ENCODE measurements at regions not wholly inside any gene's neighbourhood (a gene's known extent, or its start where the extent isn't known, plus 50 kb on each side); places are given as distances from the start of the nearest gene placed in this dataset.
A peak's percentile ranks its signal among the peaks of the same experiment; 100 is the strongest.

DNA sequence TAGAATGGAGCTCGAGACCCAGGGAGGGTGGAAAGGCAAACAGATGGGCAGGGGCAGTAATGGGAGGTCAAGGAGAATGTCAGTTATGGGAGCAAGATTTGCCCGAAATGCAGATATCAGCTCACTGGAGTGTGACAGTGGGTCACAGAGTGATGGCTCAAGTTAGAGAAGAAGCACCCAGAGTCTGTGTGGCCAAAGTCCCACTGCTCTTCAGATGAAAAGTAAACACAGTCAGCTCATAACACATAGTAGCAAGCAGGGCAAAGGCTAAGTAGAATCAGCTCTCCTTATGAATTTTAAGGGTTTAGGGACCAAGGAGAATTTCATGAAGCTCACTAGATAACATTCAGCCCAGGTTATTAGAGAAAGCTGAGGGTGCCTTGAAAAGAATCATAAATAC lies 264.9 kb upstream of the MON1B start:
- no peaks in the 10 kb centered on the region for H3K9me3 ChIP-seq (ENCODE audit: control insufficient read depth in 2 of 2, low read length in 2 of 2)
- Mint-ChIP-seq H3K27ac (no peak overlapping the region), H3K4me1 (no peaks in the 10 kb centered on the region), H3K27me3 (no peaks in the 10 kb centered on the region), H3K36me3 (no peaks in the 10 kb centered on the region), H3K9me3 (peaks cover 0 to 9% (median 5%) of the 10 kb centered on the region in 7 donors), H3K4me3 (no peak overlapping the region)
- H3K27ac ChIP-seq (ENCODE audit: insufficient read depth, low read length, poor library complexity, severe bottlenecking), result no peak overlapping the region
- no peaks in the 10 kb centered on the region for H3K36me3 ChIP-seq (ENCODE audit: control insufficient read depth, insufficient read depth, low read length)
- ATAC-seq (ENCODE audit: low read depth in 2 of 2) (no peak), DNase-seq (no peak)
- no peaks in the 10 kb centered on the region for H3K4me1 ChIP-seq (ENCODE audit: control insufficient read depth, insufficient read depth, low read length, poor library complexity, severe bottlenecking)
- no peak overlapping the region for H3K4me3 ChIP-seq (ENCODE audit: low read depth, low read length)
- no peaks in the 10 kb centered on the region for H3K27me3 ChIP-seq (ENCODE audit: control insufficient read depth, insufficient read depth, low read length)

DNA sequence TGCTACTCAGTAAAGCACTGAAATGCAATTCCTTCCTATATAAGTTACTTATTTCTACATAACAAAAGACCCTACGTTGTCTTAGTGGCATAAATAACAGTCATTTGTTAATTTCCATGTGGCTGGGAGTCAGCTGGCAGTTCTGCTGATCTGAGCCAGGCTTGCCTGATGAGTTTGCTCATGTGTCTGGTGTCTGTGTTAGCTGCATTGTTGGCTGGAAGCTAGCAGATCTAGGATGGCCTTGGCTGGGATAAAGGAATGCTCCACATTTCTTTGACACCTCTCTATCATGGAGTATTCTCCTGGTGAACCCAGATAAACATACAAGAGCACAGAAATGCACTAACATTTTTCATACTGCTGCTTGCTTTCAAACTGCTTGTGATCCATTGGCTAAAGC lies 264.4 kb upstream of the MON1B start:
- ATAC-seq (ENCODE audit: low read depth in 2 of 2), result no peak

DNA sequence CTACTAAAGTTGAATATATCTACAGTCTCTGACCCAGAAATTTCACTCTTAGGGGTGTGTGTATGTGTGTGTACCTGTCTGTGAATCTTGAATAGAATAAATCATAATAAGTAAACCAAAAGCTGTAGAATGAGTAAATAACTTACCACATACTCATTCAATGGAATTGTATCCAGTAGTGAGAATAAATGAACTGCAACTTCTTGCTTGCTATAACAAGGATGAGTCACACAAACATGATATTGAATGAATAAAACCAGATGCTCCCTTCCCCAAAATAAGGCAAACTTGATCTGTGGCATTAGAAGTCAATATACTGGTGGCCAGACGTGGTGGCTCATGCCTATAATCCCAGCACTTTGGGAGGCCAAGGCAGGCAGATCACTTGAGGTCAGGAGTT lies 259.8 kb upstream of the MON1B start:
- no peaks in the 10 kb centered on the region for H3K27me3 Mint-ChIP-seq
- no peaks in the 10 kb centered on the region for H3K27me3 ChIP-seq (ENCODE audit: control insufficient read depth, insufficient read depth, low read length)

More for the DNA sequence above, 264.4 kb upstream of the MON1B start:
- Mint-ChIP-seq H3K27ac (no peak overlapping the region), H3K4me1 (no peaks in the 10 kb centered on the region), H3K27me3 (no peaks in the 10 kb centered on the region), H3K4me3 (no peak overlapping the region), H3K9me3 (peaks cover 0 to 9% (median 5%) of the 10 kb centered on the region in 7 donors), H3K36me3 (no peaks in the 10 kb centered on the region)
- Histone ChIP-seq H3K27ac (ENCODE audit: insufficient read depth, low read length, poor library complexity, severe bottlenecking) (no peak overlapping the region), H3K36me3 (ENCODE audit: control insufficient read depth, insufficient read depth, low read length) (no peaks in the 10 kb centered on the region), H3K4me3 (ENCODE audit: low read depth, low read length) (no peak overlapping the region), H3K4me1 (ENCODE audit: control insufficient read depth, insufficient read depth, low read length, poor library complexity, severe bottlenecking) (no peaks in the 10 kb centered on the region), H3K27me3 (ENCODE audit: control insufficient read depth, insufficient read depth, low read length) (no peaks in the 10 kb centered on the region), H3K9me3 (ENCODE audit: control insufficient read depth in 2 of 2, low read length in 2 of 2) (no peaks in the 10 kb centered on the region)
- DNase-seq, result no peak

DNA sequence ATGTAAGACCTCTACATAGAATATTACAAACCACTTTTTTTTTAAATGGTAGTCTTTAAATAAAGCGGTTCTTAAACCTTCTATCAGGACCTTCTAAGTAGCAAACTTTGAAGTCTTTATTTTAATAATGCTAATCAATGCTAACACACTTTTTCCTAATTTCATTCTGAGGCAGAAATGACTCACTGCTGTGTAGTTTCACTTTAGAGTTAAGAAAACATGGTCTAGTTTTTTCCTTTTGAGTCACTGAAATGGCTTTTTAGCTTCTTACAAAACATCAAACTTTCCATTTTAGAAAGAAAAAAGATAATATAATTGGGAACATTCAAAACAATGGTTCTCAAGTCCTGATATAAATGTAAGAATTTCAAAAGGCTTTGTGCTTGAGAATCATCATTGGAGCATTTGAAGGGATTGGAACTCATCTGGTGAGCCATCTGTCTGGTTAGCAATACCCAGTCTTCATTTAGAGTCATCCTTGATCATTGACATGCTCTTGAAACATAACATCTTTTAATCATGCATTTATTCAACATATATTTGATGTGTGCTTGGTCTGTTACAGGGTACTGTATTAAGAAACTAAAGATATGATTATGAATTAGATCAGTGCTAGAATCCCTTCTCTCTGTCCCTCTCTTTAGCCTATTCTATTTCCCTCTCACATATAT lies 258.3 kb upstream of the MON1B start:
- Mint-ChIP-seq H3K9me3 (peaks cover 0 to 12% (median 3%) of the 10 kb centered on the region in 7 donors), H3K36me3 (no peaks in the 10 kb centered on the region), H3K4me1 (no peaks in the 10 kb centered on the region), H3K27ac (no peak overlapping the region), H3K27me3 (no peaks in the 10 kb centered on the region), H3K4me3 (no peak overlapping the region)
- Histone ChIP-seq H3K4me1 (ENCODE audit: control insufficient read depth, insufficient read depth, low read length, poor library complexity, severe bottlenecking) (no peaks in the 10 kb centered on the region), H3K4me3 (ENCODE audit: low read depth, low read length) (no peak overlapping the region), H3K9me3 (ENCODE audit: control insufficient read depth in 2 of 2, low read length in 2 of 2) (no peaks in the 10 kb centered on the region), H3K27me3 (ENCODE audit: control insufficient read depth, insufficient read depth, low read length) (no peaks in the 10 kb centered on the region), H3K27ac (ENCODE audit: insufficient read depth, low read length, poor library complexity, severe bottlenecking) (no peak overlapping the region), H3K36me3 (ENCODE audit: control insufficient read depth, insufficient read depth, low read length) (no peaks in the 10 kb centered on the region)
- DNase-seq, result peak in 1 of 3 donors; percentile 1
- ATAC-seq (ENCODE audit: low read depth in 2 of 2), result no peak

More for the DNA sequence above, 259.8 kb upstream of the MON1B start:
- Histone ChIP-seq H3K27ac (ENCODE audit: insufficient read depth, low read length, poor library complexity, severe bottlenecking) (no peak overlapping the region), H3K36me3 (ENCODE audit: control insufficient read depth, insufficient read depth, low read length) (no peaks in the 10 kb centered on the region), H3K9me3 (ENCODE audit: control insufficient read depth in 2 of 2, low read length in 2 of 2) (no peaks in the 10 kb centered on the region), H3K4me3 (ENCODE audit: low read depth, low read length) (no peak overlapping the region), H3K4me1 (ENCODE audit: control insufficient read depth, insufficient read depth, low read length, poor library complexity, severe bottlenecking) (no peaks in the 10 kb centered on the region)
- no peak for ATAC-seq (ENCODE audit: low read depth in 2 of 2)
- Mint-ChIP-seq H3K4me1 (no peaks in the 10 kb centered on the region), H3K4me3 (no peak overlapping the region), H3K27ac (no peak overlapping the region), H3K36me3 (no peaks in the 10 kb centered on the region), H3K9me3 (peaks cover 0 to 11% (median 2%) of the 10 kb centered on the region in 7 donors)
- DNase-seq, result no peak

DNA sequence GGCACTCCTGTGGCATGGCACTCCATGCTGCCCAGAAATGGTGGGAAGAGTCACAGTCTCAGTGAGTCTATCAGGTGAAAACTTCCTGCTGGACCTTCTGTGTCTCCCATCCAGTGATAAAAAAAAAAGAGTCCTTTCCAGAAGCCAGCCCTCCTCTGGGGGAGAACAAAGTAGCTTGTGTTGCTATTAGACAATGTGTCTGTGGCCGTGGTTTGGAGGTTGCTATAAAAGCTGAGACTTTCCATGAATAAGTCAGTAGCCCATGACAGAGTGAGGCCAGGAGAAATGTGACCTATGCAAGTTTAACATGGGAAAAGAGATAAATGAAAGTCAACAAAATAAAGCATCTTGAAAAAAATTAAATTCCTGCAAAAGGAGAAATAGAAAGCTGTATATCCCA lies 250.7 kb upstream of the MON1B start:
- Histone ChIP-seq H3K4me3 (ENCODE audit: low read depth, low read length) (no peak overlapping the region), H3K27me3 (ENCODE audit: control insufficient read depth, insufficient read depth, low read length) (no peaks in the 10 kb centered on the region)
- peaks cover 0 to 11% (median 2%) of the 10 kb centered on the region in 7 donors for H3K9me3 Mint-ChIP-seq

DNA sequence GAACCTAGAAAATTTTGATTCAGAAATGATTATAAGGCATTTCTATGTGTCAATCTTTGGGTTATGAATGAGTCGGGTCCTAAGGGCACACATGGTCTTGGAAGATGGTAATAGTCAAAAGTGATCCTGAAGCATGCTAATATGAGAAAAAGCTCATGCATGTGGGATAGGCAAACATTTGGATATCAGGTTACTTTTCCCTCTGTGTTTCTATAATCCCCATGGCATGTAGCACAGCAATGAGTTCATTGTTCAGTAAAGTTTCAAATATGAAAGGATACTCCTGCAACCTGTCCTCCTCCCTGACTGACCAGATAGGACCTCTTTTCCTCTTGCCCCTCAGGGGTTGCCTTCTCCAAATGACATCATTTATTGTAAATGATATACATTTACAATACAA lies 249.9 kb upstream of the MON1B start:
- Histone ChIP-seq H3K4me1 (ENCODE audit: control insufficient read depth, insufficient read depth, low read length, poor library complexity, severe bottlenecking) (no peaks in the 10 kb centered on the region), H3K9me3 (ENCODE audit: control insufficient read depth in 2 of 2, low read length in 2 of 2) (no peaks in the 10 kb centered on the region), H3K27me3 (ENCODE audit: control insufficient read depth, insufficient read depth, low read length) (no peaks in the 10 kb centered on the region), H3K4me3 (ENCODE audit: low read depth, low read length) (no peak overlapping the region), H3K36me3 (ENCODE audit: control insufficient read depth, insufficient read depth, low read length) (no peaks in the 10 kb centered on the region), H3K27ac (ENCODE audit: insufficient read depth, low read length, poor library complexity, severe bottlenecking) (no peak overlapping the region)
- H3K4me3 Mint-ChIP-seq, result no peak overlapping the region
- ATAC-seq (ENCODE audit: low read depth in 2 of 2) (no peak), DNase-seq (no peak)
- H3K36me3 Mint-ChIP-seq, result no peaks in the 10 kb centered on the region
- no peaks in the 10 kb centered on the region for H3K27me3 Mint-ChIP-seq
- no peak overlapping the region for H3K27ac Mint-ChIP-seq
- no peaks in the 10 kb centered on the region for H3K4me1 Mint-ChIP-seq
- H3K9me3 Mint-ChIP-seq, result peaks cover 0 to 7% (median 0%) of the 10 kb centered on the region in 7 donors

More for the DNA sequence above, 250.7 kb upstream of the MON1B start:
- Histone ChIP-seq H3K9me3 (ENCODE audit: control insufficient read depth in 2 of 2, low read length in 2 of 2) (no peaks in the 10 kb centered on the region), H3K27ac (ENCODE audit: insufficient read depth, low read length, poor library complexity, severe bottlenecking) (no peak overlapping the region), H3K4me1 (ENCODE audit: control insufficient read depth, insufficient read depth, low read length, poor library complexity, severe bottlenecking) (no peaks in the 10 kb centered on the region), H3K36me3 (ENCODE audit: control insufficient read depth, insufficient read depth, low read length) (no peaks in the 10 kb centered on the region)
- H3K27me3 Mint-ChIP-seq, result no peaks in the 10 kb centered on the region
- no peak for ATAC-seq (ENCODE audit: low read depth in 2 of 2)
- H3K4me1 Mint-ChIP-seq, result no peaks in the 10 kb centered on the region
- no peak for DNase-seq
- H3K27ac Mint-ChIP-seq, result no peak overlapping the region
- no peaks in the 10 kb centered on the region for H3K36me3 Mint-ChIP-seq
- H3K4me3 Mint-ChIP-seq, result no peak overlapping the region

DNA sequence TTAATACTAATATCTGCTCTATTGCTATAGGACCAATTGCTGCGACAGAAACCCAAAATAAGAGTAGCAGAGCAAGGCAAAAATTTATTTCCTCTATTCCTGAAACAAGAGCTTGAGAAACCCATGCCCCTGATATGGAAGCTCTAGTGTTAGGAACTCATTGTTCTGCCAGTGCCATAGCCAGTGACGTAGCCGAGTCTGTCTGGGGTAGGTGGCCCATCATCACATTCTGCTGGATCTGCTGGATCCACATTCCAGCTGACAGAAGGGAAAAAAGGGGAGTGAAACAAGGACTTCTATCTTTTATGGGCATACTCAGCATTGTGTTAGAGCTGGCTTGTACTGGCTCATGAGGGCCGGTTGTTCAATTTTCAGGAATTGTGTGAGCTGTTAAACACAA lies 248.9 kb upstream of the MON1B start:
- peaks cover 0 to under 1% of the 10 kb centered on the region in 2 experiments for H3K9me3 ChIP-seq (ENCODE audit: control insufficient read depth in 2 of 2, low read length in 2 of 2)
- no peaks in the 10 kb centered on the region for H3K36me3 ChIP-seq (ENCODE audit: control insufficient read depth, insufficient read depth, low read length)
- no peaks in the 10 kb centered on the region for H3K4me1 ChIP-seq (ENCODE audit: control insufficient read depth, insufficient read depth, low read length, poor library complexity, severe bottlenecking)
- H3K27me3 ChIP-seq (ENCODE audit: control insufficient read depth, insufficient read depth, low read length), result no peaks in the 10 kb centered on the region
- H3K4me3 ChIP-seq (ENCODE audit: low read depth, low read length), result no peak overlapping the region
- Mint-ChIP-seq H3K9me3 (peaks cover 0 to 7% (median 0%) of the 10 kb centered on the region in 7 donors), H3K4me3 (no peak overlapping the region), H3K4me1 (no peaks in the 10 kb centered on the region), H3K36me3 (no peaks in the 10 kb centered on the region), H3K27me3 (no peaks in the 10 kb centered on the region), H3K27ac (no peak overlapping the region)
- ATAC-seq (ENCODE audit: low read depth in 2 of 2) (no peak), DNase-seq (no peak)
- no peak overlapping the region for H3K27ac ChIP-seq (ENCODE audit: insufficient read depth, low read length, poor library complexity, severe bottlenecking)

DNA sequence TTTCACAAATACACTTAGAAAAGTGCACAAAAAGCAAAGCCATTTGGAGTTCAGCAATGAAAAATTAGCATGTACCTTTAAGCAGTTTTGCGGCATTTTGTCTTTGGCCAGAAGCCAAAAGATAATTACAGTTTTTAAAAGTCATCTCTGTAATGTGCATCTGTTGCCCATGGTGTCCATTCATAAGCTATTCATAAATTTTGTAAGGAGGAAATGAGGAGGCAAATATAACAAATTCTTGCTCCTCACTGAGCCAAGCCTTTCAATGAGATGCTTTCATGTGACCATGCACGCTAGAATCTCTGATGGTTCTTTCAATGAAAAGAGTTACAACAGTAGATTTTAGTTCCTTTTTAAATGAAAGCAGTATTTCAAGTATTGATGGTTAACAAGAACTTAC lies 247.1 kb upstream of the MON1B start:
- Histone ChIP-seq H3K9me3 (ENCODE audit: control insufficient read depth in 2 of 2, low read length in 2 of 2) (peaks cover 0 to 3% of the 10 kb centered on the region in 2 experiments), H3K4me3 (ENCODE audit: low read depth, low read length) (no peak overlapping the region), H3K4me1 (ENCODE audit: control insufficient read depth, insufficient read depth, low read length, poor library complexity, severe bottlenecking) (no peaks in the 10 kb centered on the region), H3K27me3 (ENCODE audit: control insufficient read depth, insufficient read depth, low read length) (no peaks in the 10 kb centered on the region), H3K27ac (ENCODE audit: insufficient read depth, low read length, poor library complexity, severe bottlenecking) (no peak overlapping the region), H3K36me3 (ENCODE audit: control insufficient read depth, insufficient read depth, low read length) (no peaks in the 10 kb centered on the region)
- DNase-seq (no peak), ATAC-seq (ENCODE audit: low read depth in 2 of 2) (no peak)
- Mint-ChIP-seq H3K27ac (peak overlapping the region in 1 of 3 donors; percentile 4), H3K27me3 (no peaks in the 10 kb centered on the region), H3K4me1 (no peaks in the 10 kb centered on the region), H3K36me3 (no peaks in the 10 kb centered on the region), H3K9me3 (peaks cover 0 to 7% (median under 1%) of the 10 kb centered on the region in 7 donors), H3K4me3 (no peak overlapping the region)

All from CD4-positive, CD25-positive, alpha-beta regulatory T cell (primary cell).